ENCODE measurements at regions not wholly inside any gene's neighbourhood (a gene's known extent, or its start where the extent isn't known, plus 50 kb on each side); places are given as distances from the start of the nearest gene placed in this dataset.

DNA sequence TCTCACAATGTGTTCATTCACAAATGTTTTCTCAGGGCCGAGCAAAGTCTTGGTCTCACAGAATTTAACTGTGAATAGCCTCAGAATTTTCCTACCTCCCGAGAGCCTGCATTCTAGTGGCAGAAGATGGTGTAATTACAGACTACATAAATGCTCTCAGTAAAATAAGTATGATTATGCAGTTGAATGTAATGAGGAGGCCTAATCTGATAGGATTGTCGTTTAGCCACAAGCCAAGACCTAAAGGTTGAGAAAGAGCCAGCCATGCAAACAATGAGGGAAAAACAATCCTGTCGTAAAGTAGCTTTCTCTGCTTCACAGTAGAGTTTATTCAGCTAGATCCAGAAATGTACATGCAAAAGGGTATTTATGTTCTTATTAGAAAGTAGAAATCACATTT lies 607.8 kb upstream of the B3GALT2 start:
- no peak for DNase-seq (ENCODE audit: low spot score)
- TF ChIP-seq, protein P1, sequence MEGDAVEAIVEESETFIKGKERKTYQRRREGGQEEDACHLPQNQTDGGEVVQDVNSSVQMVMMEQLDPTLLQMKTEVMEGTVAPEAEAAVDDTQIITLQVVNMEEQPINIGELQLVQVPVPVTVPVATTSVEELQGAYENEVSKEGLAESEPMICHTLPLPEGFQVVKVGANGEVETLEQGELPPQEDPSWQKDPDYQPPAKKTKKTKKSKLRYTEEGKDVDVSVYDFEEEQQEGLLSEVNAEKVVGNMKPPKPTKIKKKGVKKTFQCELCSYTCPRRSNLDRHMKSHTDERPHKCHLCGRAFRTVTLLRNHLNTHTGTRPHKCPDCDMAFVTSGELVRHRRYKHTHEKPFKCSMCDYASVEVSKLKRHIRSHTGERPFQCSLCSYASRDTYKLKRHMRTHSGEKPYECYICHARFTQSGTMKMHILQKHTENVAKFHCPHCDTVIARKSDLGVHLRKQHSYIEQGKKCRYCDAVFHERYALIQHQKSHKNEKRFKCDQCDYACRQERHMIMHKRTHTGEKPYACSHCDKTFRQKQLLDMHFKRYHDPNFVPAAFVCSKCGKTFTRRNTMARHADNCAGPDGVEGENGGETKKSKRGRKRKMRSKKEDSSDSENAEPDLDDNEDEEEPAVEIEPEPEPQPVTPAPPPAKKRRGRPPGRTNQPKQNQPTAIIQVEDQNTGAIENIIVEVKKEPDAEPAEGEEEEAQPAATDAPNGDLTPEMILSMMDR (IDR thresholded peaks at IDR 0.05) = no peak
- no peak overlapping the region for H3K4me3 ChIP-seq
- H3K27ac ChIP-seq = no peak overlapping the region

DNA sequence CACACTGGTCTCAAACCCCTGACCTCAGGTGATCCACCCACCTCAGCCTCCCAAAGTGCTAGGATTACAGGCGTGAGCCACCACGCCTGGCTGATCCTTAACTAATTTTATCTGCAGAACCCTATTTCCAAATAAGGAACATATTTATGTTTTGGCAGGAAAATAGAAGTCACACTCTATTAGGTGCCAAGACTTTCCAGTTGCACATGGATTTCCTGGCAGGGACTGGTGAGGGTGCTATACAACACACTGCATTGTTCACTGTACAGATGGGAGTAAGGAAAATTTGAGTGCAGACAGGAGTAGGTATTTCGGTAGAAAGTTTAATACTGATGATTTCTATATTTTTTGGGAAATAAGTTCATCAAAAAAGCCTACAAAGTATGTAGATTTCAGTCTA lies 605.3 kb upstream of the B3GALT2 start:
- TF ChIP-seq, protein P1 (IDR thresholded peaks at IDR 0.05) = no peak

GRCh38 chr1:193787061-193787460 lies 600.6 kb upstream of the B3GALT2 start:
- H3K27ac ChIP-seq = no peak overlapping the region
- H3K4me3 ChIP-seq = no peak overlapping the region
- no peak for DNase-seq (ENCODE audit: low spot score)
- TF ChIP-seq, protein P1 (IDR thresholded peaks at IDR 0.05) = no peak

More for the DNA sequence above, 605.3 kb upstream of the B3GALT2 start:
- DNase-seq (ENCODE audit: low spot score) = no peak
- no peak overlapping the region for H3K4me3 ChIP-seq
- no peak overlapping the region for H3K27ac ChIP-seq

- DNase-seq (ENCODE audit: low spot score) = no peak
- H3K4me3 ChIP-seq = no peak overlapping the region
- H3K27ac ChIP-seq = no peak overlapping the region
- TF ChIP-seq, protein P1 (IDR thresholded peaks at IDR 0.05) = no peak
Measured at GRCh38 chr1:193785850-193786420, 599.5 kb upstream of the B3GALT2 start.

GRCh38 chr1:193774536-193775323 lies 588.3 kb upstream of the B3GALT2 start:
- no peak overlapping the region for H3K4me3 ChIP-seq
- TF ChIP-seq, protein P1 (IDR thresholded peaks at IDR 0.05) = no peak
- no peak overlapping the region for H3K27ac ChIP-seq
- DNase-seq (ENCODE audit: low spot score) = no peak

DNA sequence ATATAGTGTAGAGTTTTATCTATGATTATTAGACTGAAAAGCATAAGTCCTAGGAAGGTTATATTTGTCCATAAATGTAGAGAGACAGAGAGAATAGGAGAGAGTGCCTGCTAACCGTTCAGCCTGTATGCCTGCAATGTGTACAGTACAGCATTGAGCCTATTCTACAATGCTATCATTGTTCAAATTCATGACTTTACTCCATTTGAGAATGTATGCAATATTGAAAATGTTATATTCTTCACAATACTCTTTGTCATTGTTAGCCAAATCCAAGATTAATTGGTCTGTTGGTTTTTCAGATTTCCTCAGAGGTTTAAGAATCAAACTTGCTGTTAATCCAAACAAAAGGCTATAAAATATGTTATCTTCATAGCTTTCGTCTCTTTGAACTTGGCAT lies 585.2 kb upstream of the B3GALT2 start:
- TF ChIP-seq, protein P1 (IDR thresholded peaks at IDR 0.05) = no peak

DNA sequence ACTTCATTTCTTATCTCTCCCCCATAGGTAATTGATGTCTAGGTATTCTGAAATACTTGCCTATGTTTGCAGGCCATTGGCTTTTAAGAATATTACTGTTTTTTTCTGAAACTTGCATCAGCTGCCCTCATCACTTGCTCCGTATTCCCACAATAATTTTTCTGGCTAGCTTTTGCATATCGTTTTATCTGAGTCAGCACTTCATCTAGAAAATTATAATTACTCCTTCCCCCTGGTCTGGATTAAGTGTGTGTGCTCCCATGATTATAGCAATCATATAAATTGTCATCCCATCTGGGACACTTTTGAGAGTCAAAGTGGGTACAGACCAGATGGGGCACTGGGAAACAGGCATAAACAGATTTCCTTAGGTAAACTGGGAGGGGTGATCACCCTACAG lies 583.2 kb upstream of the B3GALT2 start:
- Histone ChIP-seq H3K27ac (no peak overlapping the region), H3K4me3 (no peak overlapping the region)
- DNase-seq (ENCODE audit: low spot score) = no peak
- TF ChIP-seq, protein P1 (IDR thresholded peaks at IDR 0.05) = no peak

More for the DNA sequence above, 585.2 kb upstream of the B3GALT2 start:
- no peak for DNase-seq (ENCODE audit: low spot score)
- Histone ChIP-seq H3K4me3 (no peak overlapping the region), H3K27ac (no peak overlapping the region)
